ENCODE measurements at regions not wholly inside any gene's neighbourhood (a gene's known extent, or its start where the extent isn't known, plus 50 kb on each side); places are given as distances from the start of the nearest gene placed in this dataset.

DNA sequence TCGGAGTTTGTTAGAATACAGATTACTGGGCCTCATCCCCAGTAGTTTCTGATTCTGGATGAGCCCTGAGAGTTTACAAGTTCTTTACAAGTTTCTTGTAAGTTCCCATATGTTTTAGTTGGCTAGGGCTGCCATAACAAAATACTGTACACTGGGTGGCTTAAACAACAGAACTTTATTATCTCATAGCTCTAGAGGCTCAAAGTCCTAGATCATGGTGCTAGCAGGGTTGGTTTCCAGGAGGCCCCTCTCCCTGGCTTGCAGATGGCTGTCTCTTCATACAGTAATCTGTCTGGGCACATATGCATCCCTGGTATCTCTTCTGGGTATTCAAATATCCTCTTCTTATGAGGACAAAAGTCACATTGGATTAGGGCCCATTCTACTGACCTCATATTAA lies 167.2 kb downstream of the KLF5 start:
- no peak for DNase-seq

DNA sequence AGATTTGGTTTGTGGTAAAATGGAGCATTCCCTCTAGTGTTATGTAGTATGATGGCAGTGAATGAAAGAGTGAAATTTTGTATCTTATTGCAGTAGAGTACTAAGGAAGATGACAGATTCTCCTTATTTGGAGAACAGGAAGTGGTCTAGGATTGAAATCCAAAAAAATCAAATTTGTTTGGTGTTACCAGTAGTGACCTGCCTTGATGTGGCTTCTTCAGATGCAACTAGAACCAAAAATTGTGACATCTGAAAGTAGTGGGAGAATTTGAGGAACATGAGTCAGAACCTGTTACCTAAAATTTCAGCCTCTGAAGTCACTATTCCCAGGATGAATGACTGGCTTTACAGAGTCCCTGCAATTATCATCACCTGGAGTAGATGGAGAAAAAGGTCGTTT lies 165.9 kb downstream of the KLF5 start:
- DNase-seq, result no peak

DNA sequence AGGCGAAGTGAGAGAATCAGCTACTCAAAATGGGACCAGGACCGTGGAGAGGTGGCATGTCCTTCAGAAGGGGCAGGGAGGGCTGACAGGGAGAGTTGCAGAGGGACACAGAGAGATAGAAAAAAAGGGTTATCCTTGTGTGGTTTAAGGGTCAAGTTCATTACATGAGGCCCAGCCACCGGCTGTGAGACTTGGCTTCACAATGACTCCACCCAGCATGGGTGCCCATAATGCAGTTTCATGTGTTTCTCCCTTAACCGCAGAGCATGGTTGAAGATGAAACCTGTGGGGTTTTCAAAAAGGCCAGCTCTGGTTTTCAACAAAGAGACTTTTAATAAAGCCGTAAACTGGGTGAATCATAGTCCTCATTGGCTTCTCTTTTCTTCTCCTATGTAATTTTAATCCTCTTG lies 164.6 kb downstream of the KLF5 start:
- no peak for DNase-seq

DNA sequence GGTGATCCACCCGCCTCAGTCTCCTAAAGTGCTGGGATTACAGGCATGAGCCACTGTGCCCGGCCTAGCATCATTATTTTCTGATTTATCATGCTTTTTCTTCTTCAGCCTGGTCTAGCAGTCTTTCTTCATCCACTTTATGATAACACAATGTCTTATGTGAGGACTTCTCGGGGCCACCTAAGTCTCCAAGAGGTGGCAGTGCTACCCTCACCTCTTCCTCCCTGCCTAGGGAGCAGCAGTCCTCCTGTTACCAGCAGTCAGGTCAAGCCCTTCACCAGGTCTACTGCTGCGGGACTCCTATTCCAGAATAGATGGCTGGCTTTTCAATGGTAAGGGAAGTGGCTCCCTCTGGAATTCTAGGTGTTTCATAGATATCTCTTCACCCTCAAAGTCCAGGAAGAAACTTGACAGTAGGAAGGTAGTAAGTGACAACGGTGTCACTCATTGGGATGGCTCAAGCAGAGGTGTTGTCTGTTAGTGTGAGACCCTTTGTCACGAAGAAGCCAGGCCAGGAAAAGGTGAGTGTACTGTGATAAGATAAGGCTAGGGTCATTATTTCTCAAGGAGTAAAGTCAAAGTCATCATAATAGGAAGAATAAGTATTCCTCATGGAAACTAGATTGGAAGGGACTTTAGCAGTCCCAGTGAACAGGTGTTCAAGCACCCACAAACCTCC lies 164.0 kb downstream of the KLF5 start:
- no peak for DNase-seq

DNA sequence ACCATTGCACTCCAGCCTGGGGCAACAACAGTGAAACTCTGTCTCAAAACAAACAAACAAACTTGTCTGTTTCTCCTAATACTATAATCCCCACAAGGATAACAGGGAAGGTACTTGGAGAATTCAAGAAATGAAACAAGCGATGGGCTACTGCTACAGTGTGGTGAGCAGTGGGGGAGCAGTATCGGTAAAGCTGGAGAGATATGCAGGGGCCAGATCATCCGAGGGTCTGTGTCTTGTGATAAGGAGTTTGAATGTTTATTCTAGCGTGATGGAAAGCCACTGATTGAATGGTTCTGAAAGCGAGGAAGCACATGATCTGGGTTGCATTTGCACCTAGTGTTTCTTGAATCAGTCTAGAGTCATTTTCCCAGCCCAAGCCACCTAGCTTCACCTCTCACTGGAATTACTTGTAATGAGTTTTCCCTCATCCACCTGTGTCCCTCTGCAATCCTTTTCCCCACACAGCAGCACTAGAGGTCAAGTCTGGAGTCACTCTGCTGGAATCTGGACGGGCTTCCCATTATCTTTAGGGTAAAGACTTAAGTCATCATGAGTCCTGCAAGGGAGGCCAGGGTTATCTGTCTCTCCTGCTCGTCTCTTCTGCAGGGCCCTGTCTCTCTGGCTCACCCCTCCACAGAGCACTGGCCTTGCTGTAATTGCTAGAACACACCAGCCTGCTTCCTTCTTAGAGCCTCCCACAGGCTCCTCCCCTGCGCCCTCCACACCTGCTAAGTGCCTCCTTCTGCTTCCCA lies 162.3 kb downstream of the KLF5 start:
- no peak for DNase-seq

DNA sequence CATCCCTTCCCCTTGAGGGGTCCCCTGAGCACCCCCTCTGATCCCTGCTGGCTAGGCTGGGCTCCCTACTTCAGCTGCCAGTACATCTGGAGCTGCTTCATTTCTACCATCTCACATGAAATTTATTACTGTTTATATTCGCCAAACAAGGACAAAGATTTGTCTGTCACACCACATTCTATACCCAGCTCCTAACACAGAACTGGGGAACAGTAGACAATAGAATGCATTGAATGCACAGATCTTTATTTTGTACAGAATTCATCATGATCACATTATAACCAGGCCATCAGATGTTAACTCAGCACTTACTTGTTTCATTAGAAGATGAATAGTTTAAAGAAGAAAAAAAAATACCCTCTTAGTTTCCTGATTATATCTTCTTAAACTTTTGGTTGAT lies 159.4 kb downstream of the KLF5 start:
- DNase-seq, result no peak

DNA sequence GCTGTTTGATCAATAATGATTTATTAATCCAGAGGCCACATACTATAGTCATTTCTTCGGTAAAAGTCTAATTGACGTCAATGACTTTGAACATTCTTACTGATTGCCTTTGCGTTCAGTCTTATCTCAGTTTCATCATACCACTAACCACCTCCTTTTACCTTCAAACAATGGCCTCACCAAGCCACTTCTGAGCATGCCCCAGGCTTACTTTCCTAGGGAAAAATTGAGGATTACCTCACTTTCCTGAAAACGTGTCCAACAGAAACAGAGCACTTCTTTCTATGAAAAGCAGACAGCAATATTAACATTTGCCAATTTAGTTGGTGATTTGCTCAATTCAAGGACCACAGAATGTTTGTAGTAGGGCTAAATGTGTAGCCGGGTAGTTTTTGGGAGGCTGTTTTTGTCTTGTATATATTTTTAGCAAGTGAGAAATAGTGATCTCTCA lies 157.6 kb downstream of the KLF5 start:
- DNase-seq, result no peak

DNA sequence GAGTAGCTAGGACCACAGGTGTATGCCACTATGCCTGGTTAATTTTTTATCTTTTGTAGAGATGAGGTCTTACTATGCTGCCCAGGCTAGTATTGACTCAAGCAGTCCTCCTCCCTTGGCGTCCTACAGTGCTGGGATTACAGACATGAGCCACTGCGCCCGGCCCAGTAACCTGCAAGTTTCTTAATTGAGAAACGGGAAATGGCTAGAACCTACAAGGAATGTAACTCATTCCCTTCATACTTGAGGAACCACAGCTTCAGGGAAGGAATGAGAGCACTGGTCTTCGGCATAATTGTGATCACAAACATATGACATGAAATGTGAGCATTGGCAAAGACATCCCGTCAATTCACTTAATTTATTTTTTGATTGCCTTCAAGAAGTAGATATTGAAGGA lies 157.0 kb downstream of the KLF5 start:
- DNase-seq, result no peak

DNA sequence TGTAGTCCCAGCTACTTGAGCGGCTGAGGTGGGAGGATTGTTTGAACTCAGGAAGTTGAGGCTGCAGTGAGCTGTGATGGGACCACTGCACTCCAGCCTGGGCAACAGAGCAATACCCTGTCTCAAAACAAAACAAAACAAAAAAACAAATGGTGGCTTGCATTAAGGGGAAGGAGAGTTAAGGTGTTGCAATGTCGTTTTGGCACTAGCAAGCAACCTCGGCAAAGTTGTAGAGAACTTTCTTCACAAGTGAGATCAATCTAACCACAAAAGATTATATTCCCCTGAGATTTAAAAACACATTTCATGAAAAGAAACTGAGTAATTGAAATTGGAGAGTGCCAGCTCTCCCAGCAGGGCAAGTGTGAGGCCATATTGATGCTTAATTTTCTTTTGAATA lies 153.7 kb downstream of the KLF5 start:
- no peak for DNase-seq

DNA sequence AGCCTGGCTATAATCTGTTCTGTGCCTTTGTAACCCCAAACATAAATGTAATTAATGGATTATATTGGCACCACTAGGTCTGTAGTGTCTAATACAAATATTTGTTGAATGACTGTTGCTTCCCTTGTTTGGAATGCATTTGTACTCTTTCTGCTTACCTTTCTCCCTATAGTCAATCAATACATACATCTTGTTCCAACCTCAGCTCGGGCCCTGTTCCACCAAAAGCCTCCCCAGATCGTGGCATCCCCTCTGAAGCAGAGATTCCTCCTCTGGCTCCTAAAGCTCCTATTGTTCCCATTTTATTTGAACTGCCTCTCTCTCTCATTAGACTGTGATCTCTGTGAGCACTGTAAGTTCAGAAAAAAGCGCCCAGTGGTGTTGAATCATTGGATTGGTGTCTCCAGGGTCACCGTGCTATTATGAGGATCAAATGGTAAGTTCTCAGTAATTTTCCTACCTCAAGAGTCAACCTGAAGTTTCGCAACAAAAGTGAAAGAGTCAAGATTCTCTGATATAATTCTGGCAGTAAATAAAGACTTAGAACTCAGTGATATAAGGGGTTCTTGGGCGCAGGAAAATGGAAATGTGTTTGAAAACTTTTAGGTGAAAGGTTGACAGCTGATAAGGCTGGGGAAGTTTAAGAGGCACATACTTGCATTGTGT lies 151.5 kb downstream of the KLF5 start:
- DNase-seq, result no peak

DNA sequence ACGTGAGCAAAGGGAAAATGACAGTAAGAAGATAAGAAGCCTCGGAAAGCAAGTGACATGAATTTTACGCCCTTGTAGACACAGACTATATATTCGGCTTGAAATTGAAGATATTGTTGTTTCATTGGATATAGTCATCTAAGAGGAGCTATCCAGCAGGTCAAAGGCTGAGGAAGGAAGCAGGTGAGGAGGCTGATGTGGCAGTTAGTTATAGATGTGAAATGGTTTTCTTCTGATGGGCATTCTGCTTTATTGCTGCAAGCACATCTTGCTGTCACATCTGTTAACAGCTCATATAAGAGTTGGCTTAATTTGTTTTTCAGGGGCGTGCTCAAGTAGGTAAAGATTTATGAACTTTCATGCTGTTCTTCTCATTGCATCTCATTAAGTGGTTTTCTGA lies 146.1 kb downstream of the KLF5 start:
- no peak for DNase-seq

DNA sequence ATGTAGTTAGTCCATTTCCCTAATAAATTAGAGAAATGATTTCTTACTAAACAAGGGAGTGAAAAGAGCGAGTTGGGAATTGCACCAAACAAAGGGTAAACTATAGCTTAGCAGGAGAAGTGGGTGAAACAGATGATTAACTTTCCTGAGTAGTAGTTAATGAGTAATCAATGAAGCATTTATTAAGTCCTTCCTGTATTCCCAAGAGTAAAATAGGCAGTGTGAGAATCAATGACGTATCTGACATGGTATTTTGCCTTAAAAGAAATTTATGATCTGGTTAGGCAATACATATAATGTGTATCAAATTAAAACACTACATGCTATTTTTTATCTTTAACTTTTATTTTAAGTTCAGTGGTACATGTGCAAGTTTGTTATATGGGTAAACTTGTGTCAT lies 142.8 kb downstream of the KLF5 start:
- no peak for DNase-seq

DNA sequence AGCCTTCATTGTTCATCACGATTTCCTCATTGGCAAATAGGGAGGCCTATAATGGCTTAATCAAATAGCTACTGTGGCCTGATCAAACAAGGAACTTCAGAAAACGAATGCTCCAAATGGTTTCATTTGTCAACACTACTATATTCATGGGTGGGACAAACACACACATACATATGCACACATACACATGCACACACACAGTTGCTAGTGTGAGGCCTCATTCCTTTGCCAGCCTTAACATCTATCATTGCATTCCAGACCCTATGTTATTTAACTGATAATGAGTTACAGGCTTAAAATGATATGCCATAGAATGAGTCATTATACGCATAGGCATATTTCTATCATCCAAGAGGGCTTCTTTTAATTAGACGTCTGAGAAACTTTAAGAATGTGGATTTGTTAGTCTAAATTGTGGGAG lies 140.2 kb downstream of the KLF5 start:
- no peak for DNase-seq

DNA sequence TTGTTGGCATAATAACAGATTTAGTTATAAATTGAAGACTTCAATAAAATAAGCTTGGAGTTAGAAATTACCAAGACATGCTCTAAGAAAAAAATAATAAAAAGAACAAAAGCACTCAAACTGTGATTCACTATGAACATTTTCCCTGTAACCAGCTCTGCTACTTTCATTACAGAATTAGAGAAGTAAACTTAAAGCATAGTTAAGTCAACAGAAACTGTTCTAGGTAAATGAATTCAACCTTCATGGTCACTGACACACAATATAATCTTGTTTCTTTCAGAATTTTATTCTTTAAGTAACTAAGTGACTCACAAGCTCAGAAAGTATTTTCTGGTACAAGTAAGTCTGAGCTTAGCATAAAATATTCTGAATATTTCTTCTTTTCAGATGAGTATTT lies 136.3 kb downstream of the KLF5 start:
- DNase-seq, result no peak

DNA sequence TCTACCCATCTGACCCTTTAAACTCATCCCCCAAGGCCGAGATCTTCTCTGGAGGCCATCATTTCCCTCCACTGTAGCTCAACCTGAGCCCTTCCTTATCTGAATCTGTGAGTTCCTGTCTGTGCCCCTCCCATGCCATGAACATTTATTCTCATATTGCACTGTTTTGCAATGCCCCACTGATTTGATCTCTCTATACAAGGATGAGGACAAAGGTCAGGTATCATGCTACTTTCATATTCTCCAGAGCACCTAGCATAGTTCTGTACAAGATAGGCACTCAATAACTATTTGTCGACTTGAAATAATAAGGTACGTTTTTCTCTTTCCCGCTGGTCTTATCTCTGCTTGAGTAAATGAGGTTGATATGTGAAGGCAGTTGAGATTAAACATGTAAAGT lies 135.5 kb downstream of the KLF5 start:
- no peak for DNase-seq

DNA sequence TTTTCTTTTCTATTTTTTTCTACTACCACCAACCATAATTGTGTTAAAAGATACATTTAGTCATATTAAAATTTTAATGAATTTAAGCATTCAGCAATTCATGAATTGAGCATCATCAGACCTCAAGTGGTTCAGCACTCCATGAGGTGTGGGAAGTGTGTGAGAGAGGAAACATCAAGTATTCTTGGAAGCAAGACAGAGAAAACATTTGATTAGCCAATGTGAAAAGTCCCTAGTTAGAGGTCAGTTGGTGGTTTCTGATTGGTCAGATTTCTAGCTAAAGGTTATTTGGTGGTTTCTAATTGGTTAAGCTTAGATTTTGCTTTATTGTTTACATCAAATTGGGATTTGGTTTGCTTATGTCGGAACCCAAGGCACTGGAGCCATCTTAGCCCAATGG lies 134.7 kb downstream of the KLF5 start:
- no peak for DNase-seq

DNA sequence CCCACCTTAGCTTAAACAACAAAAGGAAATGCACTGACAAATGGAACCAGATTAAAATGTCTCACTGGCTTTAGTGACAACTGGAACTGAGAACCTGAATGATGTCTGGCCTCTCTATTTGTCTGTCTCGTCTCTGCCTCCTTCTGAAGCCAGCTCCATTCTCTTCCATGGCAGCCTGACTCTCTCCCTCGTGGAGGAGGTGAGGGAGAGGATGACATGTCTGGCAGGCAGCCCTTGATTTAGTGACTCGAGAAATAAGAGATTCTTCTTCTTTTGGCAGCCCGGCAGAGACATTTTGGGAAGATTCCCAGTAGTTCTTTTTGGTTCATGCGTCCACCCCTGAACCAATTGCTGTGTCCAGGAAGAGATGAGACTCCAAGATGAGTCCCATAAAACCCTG lies 131.7 kb downstream of the KLF5 start:
- DNase-seq, result no peak

DNA sequence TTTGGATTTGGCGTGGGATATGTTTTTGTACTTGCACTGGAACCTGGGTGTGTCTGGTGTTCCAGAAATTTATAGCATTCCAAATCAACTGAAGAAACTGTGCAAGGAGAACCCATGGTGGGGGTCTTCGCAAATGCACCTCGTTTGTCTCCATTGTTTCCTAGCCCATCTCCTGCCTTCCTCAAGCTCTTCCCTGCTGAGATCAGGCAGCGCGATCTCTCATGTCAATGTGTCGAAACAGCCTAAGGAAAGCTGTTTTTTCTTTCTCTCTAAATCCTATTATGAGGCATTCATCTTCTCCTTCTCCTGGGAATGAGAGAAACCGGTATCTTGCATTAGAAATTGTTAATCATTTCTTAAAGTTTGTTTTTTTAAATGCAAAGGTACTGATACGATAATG lies 131.0 kb downstream of the KLF5 start:
- no peak for DNase-seq

DNA sequence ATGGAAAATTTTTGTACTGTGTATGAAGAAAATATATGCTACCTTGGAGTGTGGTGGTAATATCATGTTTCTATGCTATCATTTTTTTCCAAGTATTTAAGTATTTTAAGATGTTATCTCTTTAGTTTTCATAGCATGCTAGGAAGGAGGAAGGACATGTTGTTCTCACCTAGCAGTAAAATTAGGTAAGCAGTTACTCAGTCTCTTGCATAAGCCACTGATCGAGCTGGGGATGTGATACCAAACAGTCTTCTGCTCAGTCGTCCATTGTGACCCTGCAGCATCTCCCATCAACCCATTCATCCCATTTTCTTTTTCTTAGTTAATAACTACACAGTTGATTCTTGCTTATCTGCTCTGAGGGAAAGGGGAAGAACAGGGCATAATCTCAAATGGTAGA lies 130.6 kb downstream of the KLF5 start:
- no peak for DNase-seq

DNA sequence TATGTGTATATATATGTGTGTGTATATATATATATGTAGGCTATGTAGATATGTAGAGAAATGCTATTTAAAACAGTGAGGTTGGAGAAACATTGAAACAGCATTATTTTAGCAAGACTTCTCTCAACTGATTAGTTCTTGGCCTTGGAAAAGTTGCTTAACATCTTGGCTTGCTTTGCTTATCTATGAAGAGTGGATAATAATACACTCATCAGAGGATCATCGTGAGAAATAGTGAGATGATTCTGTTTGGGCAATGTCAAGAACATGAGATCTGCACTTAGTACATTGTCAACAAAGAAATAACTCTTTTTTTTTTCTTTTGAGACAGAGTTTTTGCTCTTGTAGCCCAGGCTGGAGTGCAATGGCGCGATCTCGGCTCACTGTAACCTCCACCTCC lies 128.3 kb downstream of the KLF5 start:
- DNase-seq, result no peak

DNA sequence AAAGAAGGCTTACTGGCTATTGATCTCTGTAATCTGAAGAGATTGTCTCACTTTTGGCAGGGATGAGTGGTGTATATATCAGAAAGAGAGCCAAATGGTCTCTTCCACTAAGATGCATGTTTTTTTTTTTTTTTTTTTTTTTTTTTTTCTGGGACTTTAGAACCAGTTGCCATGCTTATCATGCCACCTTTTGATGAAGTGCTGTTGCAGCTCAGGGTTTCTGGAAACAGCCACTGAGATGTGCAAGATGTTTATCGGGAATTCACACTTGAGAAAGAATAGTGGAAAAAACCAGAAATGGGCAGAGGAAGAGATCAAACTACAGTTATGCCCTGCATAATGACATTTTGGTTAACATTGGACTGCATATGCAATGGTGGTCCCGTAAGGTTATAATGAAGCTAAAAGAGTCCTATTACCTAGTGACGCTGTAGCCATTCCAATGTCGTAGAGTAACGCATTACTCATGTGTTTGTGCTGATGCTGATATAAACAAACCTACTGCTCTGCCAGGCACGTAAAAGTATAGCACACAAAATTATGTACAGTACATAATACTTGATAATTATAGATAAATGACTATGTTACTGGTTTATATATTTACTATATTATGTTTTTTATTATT lies 121.0 kb downstream of the KLF5 start:
- no peak for DNase-seq

DNA sequence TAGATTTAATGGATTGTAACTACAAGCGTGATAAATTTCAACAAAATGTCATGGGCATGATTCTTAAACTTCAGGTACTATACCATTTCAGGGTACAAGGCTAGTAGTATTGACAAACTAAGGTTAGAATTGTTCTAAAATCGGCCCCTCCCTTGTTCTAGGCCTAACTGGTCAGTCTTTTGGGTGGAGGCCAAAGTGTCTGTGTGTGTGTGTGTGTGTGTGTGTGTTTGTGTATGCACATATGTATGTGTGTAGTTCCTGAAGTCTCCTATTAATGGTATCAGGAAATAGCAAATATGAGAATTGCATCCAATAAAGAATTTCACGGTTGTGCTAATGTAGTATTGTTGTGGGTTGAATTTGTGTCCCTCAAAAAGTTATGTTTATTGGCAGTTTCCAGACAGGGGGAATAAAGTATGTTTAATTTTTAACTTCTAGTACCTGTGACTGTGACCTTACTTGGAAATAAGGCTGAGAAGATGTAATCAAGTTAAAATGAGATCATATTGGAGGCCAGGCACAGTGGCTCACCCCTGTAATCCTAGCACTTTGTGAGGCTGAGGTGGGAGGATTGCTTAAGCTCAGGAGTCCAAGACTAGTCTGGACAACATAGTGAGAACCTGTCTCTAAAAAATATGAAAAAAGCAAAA lies 119.2 kb downstream of the KLF5 start:
- no peak for DNase-seq

DNA sequence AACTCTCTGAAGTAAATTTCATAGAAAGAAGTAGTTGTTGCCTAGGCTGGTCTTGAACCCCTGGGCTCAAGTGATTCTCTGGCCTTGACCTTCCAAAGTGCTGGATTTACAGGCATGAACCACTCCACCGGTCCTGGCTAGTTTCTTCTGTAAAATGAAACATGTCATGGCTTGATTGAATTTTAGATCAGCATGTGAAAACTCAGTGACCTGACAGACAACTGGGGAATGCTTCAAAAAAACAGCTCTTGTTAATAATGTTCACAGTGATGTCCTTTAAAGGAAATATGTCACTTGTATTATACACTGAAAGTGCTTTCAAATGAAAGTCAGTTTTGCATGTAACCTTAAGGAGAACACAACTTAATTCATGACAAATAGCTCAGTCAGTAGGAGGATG lies 118.2 kb downstream of the KLF5 start:
- no peak for DNase-seq
